ENCODE measurements at regions not wholly inside any gene's neighbourhood (a gene's known extent, or its start where the extent isn't known, plus 50 kb on each side); places are given as distances from the start of the nearest gene placed in this dataset.

DNA sequence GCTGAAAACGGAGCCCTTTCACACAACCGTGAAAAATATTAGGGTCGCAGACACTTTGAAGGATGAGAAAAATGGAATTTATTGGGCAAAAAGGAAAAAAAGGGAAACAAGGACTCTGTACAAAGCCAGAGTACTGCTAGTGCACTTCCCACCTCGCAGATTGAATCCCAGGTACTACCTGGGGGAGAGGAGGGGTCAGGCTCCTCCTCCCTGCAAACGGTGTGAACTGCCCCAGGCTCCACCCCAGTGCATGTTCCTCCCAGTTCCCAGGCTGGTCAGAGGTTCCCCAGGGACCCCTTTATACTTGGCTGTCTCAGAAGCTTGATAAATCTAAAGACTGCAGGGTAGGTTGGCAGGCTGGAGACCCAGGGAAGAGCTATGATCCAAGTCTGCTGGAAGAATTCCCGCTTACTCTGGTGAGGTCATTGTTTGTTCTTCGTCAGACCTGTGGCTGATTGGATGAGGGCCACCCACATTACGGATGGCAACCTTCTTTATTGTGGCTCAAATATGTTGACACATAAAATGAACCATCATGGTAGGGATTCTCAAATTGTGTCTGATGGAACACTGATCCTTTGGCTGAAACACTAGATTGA is 290.4 kb upstream of the POU3F3 start:
- POLR2A ChIA-PET = no interaction called here
- TF ChIP-seq FOSL1 (IDR thresholded peaks at IDR 0.05; ENCODE audit: low read depth) = no peak
- no peak for TF ChIP-seq CTCF (IDR thresholded peaks at IDR 0.05 in 2 of 3, conservative IDR thresholded peaks at IDR 0.05 in 1 of 3; ENCODE audit: borderline replicate concordance in 1 of 3, insufficient read depth in 1 of 3, low read depth in 2 of 3, low read length in 2 of 3)
- TF ChIP-seq EGR1 (IDR thresholded peaks at IDR 0.05; ENCODE audit: low read depth) = no peak
- TF ChIP-seq, protein P1, sequence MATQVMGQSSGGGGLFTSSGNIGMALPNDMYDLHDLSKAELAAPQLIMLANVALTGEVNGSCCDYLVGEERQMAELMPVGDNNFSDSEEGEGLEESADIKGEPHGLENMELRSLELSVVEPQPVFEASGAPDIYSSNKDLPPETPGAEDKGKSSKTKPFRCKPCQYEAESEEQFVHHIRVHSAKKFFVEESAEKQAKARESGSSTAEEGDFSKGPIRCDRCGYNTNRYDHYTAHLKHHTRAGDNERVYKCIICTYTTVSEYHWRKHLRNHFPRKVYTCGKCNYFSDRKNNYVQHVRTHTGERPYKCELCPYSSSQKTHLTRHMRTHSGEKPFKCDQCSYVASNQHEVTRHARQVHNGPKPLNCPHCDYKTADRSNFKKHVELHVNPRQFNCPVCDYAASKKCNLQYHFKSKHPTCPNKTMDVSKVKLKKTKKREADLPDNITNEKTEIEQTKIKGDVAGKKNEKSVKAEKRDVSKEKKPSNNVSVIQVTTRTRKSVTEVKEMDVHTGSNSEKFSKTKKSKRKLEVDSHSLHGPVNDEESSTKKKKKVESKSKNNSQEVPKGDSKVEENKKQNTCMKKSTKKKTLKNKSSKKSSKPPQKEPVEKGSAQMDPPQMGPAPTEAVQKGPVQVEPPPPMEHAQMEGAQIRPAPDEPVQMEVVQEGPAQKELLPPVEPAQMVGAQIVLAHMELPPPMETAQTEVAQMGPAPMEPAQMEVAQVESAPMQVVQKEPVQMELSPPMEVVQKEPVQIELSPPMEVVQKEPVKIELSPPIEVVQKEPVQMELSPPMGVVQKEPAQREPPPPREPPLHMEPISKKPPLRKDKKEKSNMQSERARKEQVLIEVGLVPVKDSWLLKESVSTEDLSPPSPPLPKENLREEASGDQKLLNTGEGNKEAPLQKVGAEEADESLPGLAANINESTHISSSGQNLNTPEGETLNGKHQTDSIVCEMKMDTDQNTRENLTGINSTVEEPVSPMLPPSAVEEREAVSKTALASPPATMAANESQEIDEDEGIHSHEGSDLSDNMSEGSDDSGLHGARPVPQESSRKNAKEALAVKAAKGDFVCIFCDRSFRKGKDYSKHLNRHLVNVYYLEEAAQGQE (IDR thresholded peaks at IDR 0.05; ENCODE audit: low read depth) = no peak
- TF ChIP-seq ATF3 (IDR thresholded peaks at IDR 0.05) = no peak
- TF ChIP-seq MAX (IDR thresholded peaks at IDR 0.05) = no peak
- no peak for TF ChIP-seq SP1 (IDR thresholded peaks at IDR 0.05; ENCODE audit: low read depth)
- TF ChIP-seq CEBPB (IDR thresholded peaks at IDR 0.05; ENCODE audit: low read depth) = no peak
- TF ChIP-seq SIN3A (IDR thresholded peaks at IDR 0.05; ENCODE audit: low read depth) = no peak
- no peak for TF ChIP-seq RAD21 (IDR thresholded peaks at IDR 0.05; ENCODE audit: low read depth)
- TF ChIP-seq ZNF274 (IDR thresholded peaks at IDR 0.05; ENCODE audit: low read depth, low read length) = no peak
- no peak for TF ChIP-seq TCF7L2 (IDR thresholded peaks at IDR 0.05; ENCODE audit: borderline replicate concordance, extremely low read depth, insufficient read depth, insufficient read length)
- no peak for TF ChIP-seq SRF (IDR thresholded peaks at IDR 0.05; ENCODE audit: low read depth)
- no peak for TF ChIP-seq YY1 (IDR thresholded peaks at IDR 0.05; ENCODE audit: extremely low read depth, insufficient replicate concordance, low read depth, low read length)
- no peak for TF ChIP-seq ELF1 (IDR thresholded peaks at IDR 0.05; ENCODE audit: borderline replicate concordance, low read depth)
- Histone ChIP-seq H2AFZ (ENCODE audit: low read depth, low read length, poor library complexity, severe bottlenecking) (no peak overlapping the region), H3K36me3 (ENCODE audit: control insufficient read depth in 1 of 2, insufficient read depth in 2 of 2, low read length in 2 of 2) (no peaks in the 10 kb centered on the region), H4K20me1 (ENCODE audit: insufficient read depth) (no peaks in the 10 kb centered on the region), H3K9me2 (ENCODE audit: insufficient read depth) (no peaks in the 10 kb centered on the region), H3K9me3 (ENCODE audit: control insufficient read depth in 1 of 2, insufficient read depth in 1 of 2, low read depth in 1 of 2, low read length in 2 of 2) (no peaks in the 10 kb centered on the region), H3K4me2 (ENCODE audit: low read length) (no peak overlapping the region), H3K4me3 (replicated peaks in 1 of 2; ENCODE audit: low read depth in 1 of 2, low read length in 2 of 2) (no peak overlapping the region), H3K27me3 (ENCODE audit: insufficient read depth, low read length) (no peaks in the 10 kb centered on the region), H3K27ac (ENCODE audit: low read depth, low read length) (no peak overlapping the region), H3K4me1 (ENCODE audit: control insufficient read depth in 1 of 2, insufficient read depth in 2 of 2, low read length in 2 of 2) (no peaks in the 10 kb centered on the region), H3K9ac (ENCODE audit: low read length) (no peak overlapping the region), H3K79me2 (ENCODE audit: insufficient read depth, low read length) (no peaks in the 10 kb centered on the region)
- ATAC-seq (no peak), DNase-seq (ENCODE audit: low read depth, low spot score) (no peak)
- BruUV-seq (replicated peaks) = no TSS peak
- CTCF ChIA-PET = no interaction called here
- RAD21 ChIA-PET (ENCODE audit: low non-redundant PET in 1 of 2, low total read pairs in 2 of 2, uncharacterized antibody in 2 of 2, unreplicated experiment in 2 of 2) = no interaction called here
- intact Hi-C loops (cut with micrococcal nuclease) = no loop called here
